NCI-H2227 (cell line): ENCODE measurements at regions not wholly inside any gene's neighbourhood (a gene's known extent, or its start where the extent isn't known, plus 50 kb on each side); places are given as distances from the start of the nearest gene placed in this dataset.
A peak's percentile ranks its signal among the peaks of the same experiment; 100 is the strongest.
"Not testable (repeated sequence)": the region's sequence is repeated elsewhere in the genome, so short reads cannot be mapped to it uniquely, and the experiment has no call there.

ENCODE experiments used
- DNase-seq: peaks from one replicate; lab custom pipeline; 2025; ENCODE audit not compliant: unreplicated experiment; lab: John Stamatoyannopoulos, UW

GRCh38 chr17:71638668-71639067 is 482.2 kb upstream of the SOX9 start:
- DNase-seq: no peak

- DNase-seq: no peak
Observed at GRCh38 chr17:71639865-71640264, 481.0 kb upstream of the SOX9 start.

GRCh38 chr17:71646890-71647289 is 473.9 kb upstream of the SOX9 start:
- not testable (repeated sequence) for DNase-seq

- DNase-seq: not testable (repeated sequence)
Observed at GRCh38 chr17:71648342-71648741, 472.5 kb upstream of the SOX9 start.

GRCh38 chr17:71649941-71650350 is 470.9 kb upstream of the SOX9 start:
- no peak for DNase-seq

GRCh38 chr17:71655542-71655941 is 465.3 kb upstream of the SOX9 start:
- DNase-seq: no peak

GRCh38 chr17:71656964-71657858 is 463.6 kb upstream of the SOX9 start:
- DNase-seq: no peak

- no peak for DNase-seq
Observed at GRCh38 chr17:71658996-71659395, 461.8 kb upstream of the SOX9 start.

GRCh38 chr17:71664861-71665260 is 456.0 kb upstream of the SOX9 start:
- no peak for DNase-seq

- DNase-seq: no peak
Observed at GRCh38 chr17:71666047-71666446, 454.8 kb upstream of the SOX9 start.

- DNase-seq: no peak
Observed at GRCh38 chr17:71667661-71668060, 453.2 kb upstream of the SOX9 start.

- no peak for DNase-seq
Observed at GRCh38 chr17:71668807-71669206, 452.0 kb upstream of the SOX9 start.

- no peak for DNase-seq
Observed at GRCh38 chr17:71677439-71677838, 443.4 kb upstream of the SOX9 start.

- DNase-seq: no peak
Observed at GRCh38 chr17:71679832-71680231, 441.0 kb upstream of the SOX9 start.

- no peak for DNase-seq
Observed at GRCh38 chr17:71681427-71682173, 439.2 kb upstream of the SOX9 start.

GRCh38 chr17:71682174-71682494 is 438.7 kb upstream of the SOX9 start:
- DNase-seq: no peak

- no peak for DNase-seq
Observed at GRCh38 chr17:71689782-71690181, 431.0 kb upstream of the SOX9 start.

- DNase-seq: no peak
Observed at GRCh38 chr17:71699907-71700306, 420.9 kb upstream of the SOX9 start.

- no peak for DNase-seq
Observed at GRCh38 chr17:71703701-71704100, 417.1 kb upstream of the SOX9 start.

- DNase-seq: peak; percentile 19
Observed at GRCh38 chr17:71709271-71709890, 411.4 kb upstream of the SOX9 start.

- DNase-seq: no peak
Observed at GRCh38 chr17:71709946-71710345, 410.9 kb upstream of the SOX9 start.

- no peak for DNase-seq
Observed at GRCh38 chr17:71710816-71711215, 410.0 kb upstream of the SOX9 start.
